ENCODE measurements at regions not wholly inside any gene's neighbourhood (a gene's known extent, or its start where the extent isn't known, plus 50 kb on each side); places are given as distances from the start of the nearest gene placed in this dataset.

DNA sequence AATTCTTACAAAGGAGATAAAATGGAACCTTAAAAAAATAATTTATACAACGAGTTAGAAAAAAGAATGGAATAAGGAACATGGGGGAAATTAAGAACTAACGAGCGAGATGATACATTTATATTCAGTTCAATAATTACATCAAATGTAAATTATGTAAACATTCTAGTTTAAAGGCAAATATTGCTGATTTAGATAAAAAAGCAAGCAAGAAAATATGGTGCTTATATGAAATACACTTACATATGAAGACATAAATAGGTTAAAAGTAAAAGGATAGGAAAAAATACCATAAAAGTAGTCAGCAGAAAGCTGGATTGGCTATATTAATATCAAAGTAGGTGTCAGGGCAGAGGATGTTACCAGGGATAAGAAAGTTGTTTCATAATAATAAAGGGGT is 127.0 kb upstream of the AHR start:
- no peak for TF ChIP-seq POLR2AphosphoS5 (IDR thresholded peaks at IDR 0.05)
- TF ChIP-seq POLR2A (IDR thresholded peaks at IDR 0.05), result no peak
- TF ChIP-seq, protein P1, sequence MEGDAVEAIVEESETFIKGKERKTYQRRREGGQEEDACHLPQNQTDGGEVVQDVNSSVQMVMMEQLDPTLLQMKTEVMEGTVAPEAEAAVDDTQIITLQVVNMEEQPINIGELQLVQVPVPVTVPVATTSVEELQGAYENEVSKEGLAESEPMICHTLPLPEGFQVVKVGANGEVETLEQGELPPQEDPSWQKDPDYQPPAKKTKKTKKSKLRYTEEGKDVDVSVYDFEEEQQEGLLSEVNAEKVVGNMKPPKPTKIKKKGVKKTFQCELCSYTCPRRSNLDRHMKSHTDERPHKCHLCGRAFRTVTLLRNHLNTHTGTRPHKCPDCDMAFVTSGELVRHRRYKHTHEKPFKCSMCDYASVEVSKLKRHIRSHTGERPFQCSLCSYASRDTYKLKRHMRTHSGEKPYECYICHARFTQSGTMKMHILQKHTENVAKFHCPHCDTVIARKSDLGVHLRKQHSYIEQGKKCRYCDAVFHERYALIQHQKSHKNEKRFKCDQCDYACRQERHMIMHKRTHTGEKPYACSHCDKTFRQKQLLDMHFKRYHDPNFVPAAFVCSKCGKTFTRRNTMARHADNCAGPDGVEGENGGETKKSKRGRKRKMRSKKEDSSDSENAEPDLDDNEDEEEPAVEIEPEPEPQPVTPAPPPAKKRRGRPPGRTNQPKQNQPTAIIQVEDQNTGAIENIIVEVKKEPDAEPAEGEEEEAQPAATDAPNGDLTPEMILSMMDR (IDR thresholded peaks at IDR 0.05 in 8 of 11, conservative IDR thresholded peaks at IDR 0.05 in 3 of 11), result no peak

All from spleen (tissue), 7 donors.